ENCODE measurements at regions not wholly inside any gene's neighbourhood (a gene's known extent, or its start where the extent isn't known, plus 50 kb on each side); places are given as distances from the start of the nearest gene placed in this dataset.

GRCh38 chr12:98317939-98318899 is 197.2 kb upstream of the TMPO start:
- H3K9me3 ChIP-seq (ENCODE audit: severe bottlenecking), result no peaks in the 10 kb centered on the region
- DNase-seq, result no peak
- no peaks in the 10 kb centered on the region for H3K36me3 ChIP-seq
- TF ChIP-seq CTCF (IDR thresholded peaks at IDR 0.05; ENCODE audit: low read depth, low read length), result no peak
- H3K4me3 ChIP-seq (ENCODE audit: low read depth, low read length), result no peak overlapping the region
- no peaks in the 10 kb centered on the region for H3K27me3 ChIP-seq (ENCODE audit: insufficient read depth, low read depth, severe bottlenecking)
- H3K27ac ChIP-seq, result no peak overlapping the region

GRCh38 chr12:98319716-98320425 is 195.5 kb upstream of the TMPO start:
- no peaks in the 10 kb centered on the region for H3K9me3 ChIP-seq (ENCODE audit: severe bottlenecking)
- no peaks in the 10 kb centered on the region for H3K27me3 ChIP-seq (ENCODE audit: insufficient read depth, low read depth, severe bottlenecking)
- no peaks in the 10 kb centered on the region for H3K36me3 ChIP-seq
- H3K27ac ChIP-seq, result no peak overlapping the region
- no peak for DNase-seq
- no peak for TF ChIP-seq CTCF (IDR thresholded peaks at IDR 0.05; ENCODE audit: low read depth, low read length)
- no peak overlapping the region for H3K4me3 ChIP-seq (ENCODE audit: low read depth, low read length)

GRCh38 chr12:98325003-98325402 is 190.4 kb upstream of the TMPO start:
- no peaks in the 10 kb centered on the region for H3K9me3 ChIP-seq (ENCODE audit: severe bottlenecking)
- no peaks in the 10 kb centered on the region for H3K36me3 ChIP-seq
- TF ChIP-seq CTCF (IDR thresholded peaks at IDR 0.05; ENCODE audit: low read depth, low read length), result no peak
- H3K27me3 ChIP-seq (ENCODE audit: insufficient read depth, low read depth, severe bottlenecking), result no peaks in the 10 kb centered on the region
- H3K4me3 ChIP-seq (ENCODE audit: low read depth, low read length), result no peak overlapping the region
- DNase-seq, result no peak
- no peak overlapping the region for H3K27ac ChIP-seq

GRCh38 chr12:98328467-98328866 is 186.9 kb upstream of the TMPO start:
- no peak for DNase-seq
- Histone ChIP-seq H3K36me3 (no peaks in the 10 kb centered on the region), H3K9me3 (ENCODE audit: severe bottlenecking) (no peaks in the 10 kb centered on the region), H3K27ac (no peak overlapping the region), H3K4me3 (ENCODE audit: low read depth, low read length) (no peak overlapping the region), H3K27me3 (ENCODE audit: insufficient read depth, low read depth, severe bottlenecking) (no peaks in the 10 kb centered on the region)
- no peak for TF ChIP-seq CTCF (IDR thresholded peaks at IDR 0.05; ENCODE audit: low read depth, low read length)

GRCh38 chr12:98329589-98329988 is 185.8 kb upstream of the TMPO start:
- H3K27ac ChIP-seq, result no peak overlapping the region
- no peak overlapping the region for H3K4me3 ChIP-seq (ENCODE audit: low read depth, low read length)
- H3K9me3 ChIP-seq (ENCODE audit: severe bottlenecking), result no peaks in the 10 kb centered on the region
- no peak for TF ChIP-seq CTCF (IDR thresholded peaks at IDR 0.05; ENCODE audit: low read depth, low read length)
- H3K27me3 ChIP-seq (ENCODE audit: insufficient read depth, low read depth, severe bottlenecking), result no peaks in the 10 kb centered on the region
- no peaks in the 10 kb centered on the region for H3K36me3 ChIP-seq
- DNase-seq, result no peak

Measured in WERI-Rb-1 (cell line).